CD4-positive, alpha-beta T cell (primary cell): ENCODE measurements at regions not wholly inside any gene's neighbourhood (a gene's known extent, or its start where the extent isn't known, plus 50 kb on each side); places are given as distances from the start of the nearest gene placed in this dataset.
"Not testable (repeated sequence)": the region's sequence is repeated elsewhere in the genome, so short reads cannot be mapped to it uniquely, and the experiment has no call there.

Experiments used
- ATAC-seq: fragments of 200-7000 bp; cut with Tn5 transposase; one replicate; pipeline ENCODE4 v1.10.0; 2022; ENCODE audit warnings: mild to moderate bottlenecking; ENCODE audit not compliant: poor library complexity
- CTCF ChIA-PET: fragments of 350-600 bp; sonication (Branson Sonifier 250); formaldehyde crosslinking; loops from one replicate; lab custom pipeline; 2021; ENCODE audit warnings: antibody characterized with exemption, inconsistent platforms; lab: Charles Lee
- POLR2A ChIA-PET: fragments of 350-600 bp; sonication (Branson Sonifier 250); formaldehyde crosslinking; loops from one replicate; lab custom pipeline; 2021; ENCODE audit warnings: antibody characterized with exemption, inconsistent platforms; lab: Charles Lee
- DNase-seq, 14 experiments: peaks; one replicate each; pipeline ENCODE4 v3.0.0-alpha.2; 2013 to 2020; ENCODE audit warnings: mixed read lengths in 2 of 14
- H3K27ac ChIP-seq, 2 donors: one replicate each; pipeline versions ENCODE4 v1.5.1 to v1.7.0; 2013; ENCODE audit warnings: low read length in 2 of 2, low read depth in 1 of 2, mild to moderate bottlenecking in 1 of 2
- H3K27me3 ChIP-seq, 2 experiments: 1 replicate in 1 of 2; 2 replicates in 1 of 2; pipeline versions ENCODE4 v1.6.1 to v1.7.0; 2013; ENCODE audit warnings: low read length in 2 of 2, control low read depth in 1 of 2, mild to moderate bottlenecking in 1 of 2, moderate library complexity in 1 of 2; ENCODE audit not compliant: insufficient read depth in 2 of 2, control insufficient read depth in 1 of 2
- H3K36me3 ChIP-seq: one replicate; pipeline ENCODE4 v1.6.1; 2013; ENCODE audit warnings: low read length, control low read depth; ENCODE audit not compliant: insufficient read depth
- H3K4me1 ChIP-seq: one replicate; pipeline ENCODE4 v1.6.1; 2013; ENCODE audit warnings: low read length, control low read depth; ENCODE audit not compliant: insufficient read depth
- H3K4me3 ChIP-seq: one replicate; pipeline ENCODE4 v1.5.1; 2013; ENCODE audit warnings: mild to moderate bottlenecking, low read length, moderate library complexity
- H3K9me3 ChIP-seq, 2 experiments: 1 replicate in 1 of 2; 2 replicates in 1 of 2; pipeline versions ENCODE4 v1.6.1 to v1.7.0; 2013; ENCODE audit warnings: low read length in 2 of 2, mild to moderate bottlenecking in 2 of 2, control low read depth in 1 of 2, moderate library complexity in 1 of 2; ENCODE audit not compliant: control insufficient read depth in 1 of 2, insufficient read depth in 1 of 2
- H3K27ac Mint-ChIP-seq: one replicate; pipeline ENCODE4 v1.8.0; 2020; ENCODE audit warnings: mixed read lengths
- H3K27me3 Mint-ChIP-seq: one replicate; pipeline ENCODE4 v1.8.0; 2021; ENCODE audit warnings: mixed read lengths
- H3K36me3 Mint-ChIP-seq: one replicate; pipeline ENCODE4 v1.8.0; 2021; ENCODE audit warnings: low read depth, mixed read lengths
- H3K4me1 Mint-ChIP-seq: one replicate; pipeline ENCODE4 v1.8.0; 2021; ENCODE audit warnings: low read depth, mixed read lengths
- H3K4me3 Mint-ChIP-seq: one replicate; pipeline ENCODE4 v1.8.0; 2020; ENCODE audit warnings: mild to moderate bottlenecking, mixed read lengths
- H3K9me3 Mint-ChIP-seq: one replicate; pipeline ENCODE4 v1.8.0; 2020; ENCODE audit warnings: mixed read lengths
- CTCF ChIP-seq: fragments of 200-600 bp; IDR thresholded peaks from one replicate; pipeline ENCODE4 v1.8.0; 2022; ENCODE audit warnings: antibody characterized with exemption, mild to moderate bottlenecking
- intact Hi-C, 2 experiments: fragments of 100-400 bp; cut with DNase I in 1 of 2; cut with micrococcal nuclease in 1 of 2; formaldehyde crosslinking; loops; one replicate each; pipeline versions ENCODE4 v1.15.1 to v1.9.0; 2023 to 2025; cut with DNase I, micrococcal nuclease

GRCh38 chrX:138847930-138848329, 136.4 kb upstream of the FGF13 start:
- H3K4me3 Mint-ChIP-seq: no peak overlapping the region
- no peaks in the 10 kb centered on the region for H3K4me1 Mint-ChIP-seq
- no peaks in the 10 kb centered on the region for H3K36me3 ChIP-seq
- ChIA-PET POLR2A (no interaction called here), CTCF (no interaction called here)
- H3K36me3 Mint-ChIP-seq: no peaks in the 10 kb centered on the region
- H3K9me3 Mint-ChIP-seq: no peaks in the 10 kb centered on the region
- no peaks in the 10 kb centered on the region for H3K9me3 ChIP-seq
- H3K4me1 ChIP-seq: no peaks in the 10 kb centered on the region
- DNase-seq: no peak
- H3K27ac Mint-ChIP-seq: no peak overlapping the region
- TF ChIP-seq CTCF: no peak
- no peak overlapping the region for H3K27ac ChIP-seq
- intact Hi-C loops: no loop called here
- no peaks in the 10 kb centered on the region for H3K27me3 Mint-ChIP-seq
- no peak for ATAC-seq
- no peaks in the 10 kb centered on the region for H3K27me3 ChIP-seq
- no peak overlapping the region for H3K4me3 ChIP-seq

GRCh38 chrX:138845786-138846185, 134.3 kb upstream of the FGF13 start:
- Histone ChIP-seq H3K27me3 (no peaks in the 10 kb centered on the region), H3K4me1 (no peaks in the 10 kb centered on the region), H3K4me3 (no peak overlapping the region), H3K36me3 (no peaks in the 10 kb centered on the region), H3K27ac (no peak overlapping the region), H3K9me3 (no peaks in the 10 kb centered on the region)
- TF ChIP-seq CTCF: no peak
- Mint-ChIP-seq H3K4me3 (no peak overlapping the region), H3K27ac (no peak overlapping the region), H3K4me1 (no peaks in the 10 kb centered on the region), H3K36me3 (no peaks in the 10 kb centered on the region), H3K9me3 (no peaks in the 10 kb centered on the region), H3K27me3 (no peaks in the 10 kb centered on the region)
- intact Hi-C loops: no loop called here
- DNase-seq (no peak), ATAC-seq (no peak)
- ChIA-PET POLR2A (no interaction called here), CTCF (no interaction called here)

- ATAC-seq, DNase-seq: not testable (repeated sequence)
These were observed 95.9 kb upstream of the FGF13 start for GRCh38 chrX:138807400-138807799.

GRCh38 chrX:138794246-138794645, 82.7 kb upstream of the FGF13 start:
- TF ChIP-seq CTCF: no peak
- Histone ChIP-seq H3K27ac (no peak overlapping the region), H3K27me3 (no peaks in the 10 kb centered on the region), H3K9me3 (no peaks in the 10 kb centered on the region), H3K4me1 (no peaks in the 10 kb centered on the region), H3K4me3 (no peak overlapping the region), H3K36me3 (no peaks in the 10 kb centered on the region)
- no peak for ATAC-seq
- CTCF ChIA-PET: no interaction called here
- H3K27ac Mint-ChIP-seq: no peak overlapping the region
- intact Hi-C loops: no loop called here
- no peaks in the 10 kb centered on the region for H3K9me3 Mint-ChIP-seq
- POLR2A ChIA-PET: no interaction called here
- H3K4me1 Mint-ChIP-seq: no peaks in the 10 kb centered on the region
- no peak overlapping the region for H3K4me3 Mint-ChIP-seq
- H3K36me3 Mint-ChIP-seq: no peaks in the 10 kb centered on the region
- H3K27me3 Mint-ChIP-seq: no peaks in the 10 kb centered on the region
- no peak for DNase-seq

More at GRCh38 chrX:138807400-138807799, 95.9 kb upstream of the FGF13 start:
- H3K27ac ChIP-seq, H3K4me3 Mint-ChIP-seq, CTCF ChIA-PET, H3K9me3 ChIP-seq, intact Hi-C loops, H3K9me3 Mint-ChIP-seq, H3K4me1 ChIP-seq, H3K36me3 Mint-ChIP-seq, POLR2A ChIA-PET, H3K27me3 Mint-ChIP-seq, H3K4me3 ChIP-seq, H3K36me3 ChIP-seq, H3K27ac Mint-ChIP-seq, H3K4me1 Mint-ChIP-seq, H3K27me3 ChIP-seq: not testable (repeated sequence)
